IMR-90 (cell line): ENCODE measurements at regions not wholly inside any gene's neighbourhood (a gene's known extent, or its start where the extent isn't known, plus 50 kb on each side); places are given as distances from the start of the nearest gene placed in this dataset.

Source experiments
- ATAC-seq: fragments of 200-7000 bp; cut with Tn5 transposase; 2 replicates; pipeline ENCODE4 v1.9.1; 2020; ENCODE audit warnings: low read depth, mild to moderate bottlenecking, moderate library complexity
- BruUV-seq: library from RNA; stranded (reverse); fragments of 400-500 nt; replicated peaks from 2 replicates; lab custom pipeline; 2021; lab: Mats Ljungman, UMichigan
- CTCF ChIA-PET: fragments of 300-600 bp; formaldehyde crosslinking; extraction: SDS; loops from one replicate; lab custom pipeline; 2021; ENCODE audit warnings: antibody characterized with exemption; lab: Yijun Ruan, JAX
- POLR2A ChIA-PET: fragments of 300-600 bp; sonication (Branson Sonifier 250); formaldehyde crosslinking; loops from one replicate; lab custom pipeline; 2022; ENCODE audit warnings: antibody characterized with exemption; ENCODE audit not compliant: unreplicated experiment; lab: Charles Lee
- DNase-seq: peaks from one replicate; pipeline ENCODE4 v3.0.0; 2013
- H2AFZ ChIP-seq: replicated peaks from 2 replicates; pipeline ENCODE3; 2013; ENCODE audit warnings: low read length, mild to moderate bottlenecking; ENCODE audit not compliant: poor library complexity
- H2AK5ac ChIP-seq: 2 replicates; pipeline ENCODE4 v1.6.1; 2013; ENCODE audit warnings: low read depth, low read length, inconsistent platforms
- H2AK9ac ChIP-seq: replicated peaks from 2 replicates; pipeline ENCODE3; 2013; ENCODE audit warnings: mild to moderate bottlenecking, low read depth, low read length, moderate library complexity; ENCODE audit not compliant: poor library complexity
- H2BK120ac ChIP-seq: 2 replicates; pipeline ENCODE4 v1.6.1; 2013; ENCODE audit warnings: low read depth, low read length, inconsistent platforms
- H2BK15ac ChIP-seq: 3 replicates; pipeline ENCODE4 v1.6.1; 2013; ENCODE audit warnings: low read depth, low read length, inconsistent platforms
- H2BK20ac ChIP-seq: 2 replicates; pipeline ENCODE4 v1.6.1; 2013; ENCODE audit warnings: low read depth, mild to moderate bottlenecking, inconsistent platforms, low read length, moderate library complexity
- H2BK5ac ChIP-seq: 2 replicates; pipeline ENCODE4 v1.6.1; 2013; ENCODE audit warnings: mild to moderate bottlenecking, low read depth, low read length, inconsistent platforms; ENCODE audit not compliant: poor library complexity, severe bottlenecking
- H3K14ac ChIP-seq: replicated peaks from 2 replicates; pipeline ENCODE4 v1.6.1; 2013; ENCODE audit warnings: low read depth, low read length, inconsistent platforms
- H3K18ac ChIP-seq: 2 replicates; pipeline ENCODE4 v1.6.1; 2013; ENCODE audit warnings: low read depth, low read length, control low read depth
- H3K23ac ChIP-seq: 2 replicates; pipeline ENCODE4 v1.6.1; 2013; ENCODE audit warnings: low read depth, low read length, inconsistent platforms
- H3K27ac ChIP-seq: 2 replicates; pipeline ENCODE4 v1.5.1; 2013; ENCODE audit warnings: mild to moderate bottlenecking, control low read depth, low read length; ENCODE audit not compliant: insufficient read depth
- H3K27me3 ChIP-seq: 2 replicates; pipeline ENCODE4 v1.6.1; 2013; ENCODE audit warnings: low read length; ENCODE audit not compliant: control insufficient read depth, insufficient read depth
- H3K36me3 ChIP-seq: 2 replicates; pipeline ENCODE4 v1.6.1; 2013; ENCODE audit warnings: low read length, mixed read lengths; ENCODE audit not compliant: control insufficient read depth, insufficient read depth
- H3K4ac ChIP-seq: 2 replicates; pipeline ENCODE4 v1.6.1; 2013; ENCODE audit warnings: low read depth, low read length, inconsistent platforms
- H3K4me1 ChIP-seq: 2 replicates; pipeline ENCODE4 v1.6.1; 2013; ENCODE audit warnings: low read length, mixed read lengths; ENCODE audit not compliant: control insufficient read depth, insufficient read depth
- H3K4me2 ChIP-seq: 2 replicates; pipeline ENCODE4 v1.6.1; 2013; ENCODE audit warnings: low read depth, mild to moderate bottlenecking, control low read depth, low read length, moderate library complexity
- H3K4me3 ChIP-seq: 2 replicates; pipeline ENCODE4 v1.5.1; 2013; ENCODE audit warnings: low read depth, mild to moderate bottlenecking, control low read depth, low read length, moderate library complexity; ENCODE audit not compliant: insufficient read depth
- H3K56ac ChIP-seq: 2 replicates; pipeline ENCODE4 v1.6.1; 2013; ENCODE audit warnings: low read length, inconsistent platforms; ENCODE audit not compliant: insufficient read depth; ENCODE audit errors: extremely low read depth
- H3K79me1 ChIP-seq, 2 experiments: 2 replicates each; pipeline ENCODE4 v1.6.1; 2013; ENCODE audit warnings: low read length in 2 of 2, inconsistent platforms in 1 of 2, low read depth in 1 of 2
- H3K9ac ChIP-seq: 2 replicates; pipeline ENCODE4 v1.6.1; 2013; ENCODE audit warnings: low read depth, low read length, control low read depth
- H3K9me1 ChIP-seq: 2 replicates; pipeline ENCODE4 v1.6.1; 2013; ENCODE audit warnings: low read length, inconsistent platforms; ENCODE audit not compliant: insufficient read depth
- H3K9me3 ChIP-seq: 2 replicates; pipeline ENCODE4 v1.6.1; 2013; ENCODE audit warnings: low read length; ENCODE audit not compliant: control insufficient read depth, insufficient read depth
- H4K20me1 ChIP-seq: 2 replicates; pipeline ENCODE4 v1.6.1; 2013; ENCODE audit warnings: low read length, inconsistent platforms; ENCODE audit not compliant: insufficient read depth
- H4K5ac ChIP-seq: 2 replicates; pipeline ENCODE4 v1.6.1; 2013; ENCODE audit warnings: mild to moderate bottlenecking, low read depth, low read length, control low read depth
- H4K8ac ChIP-seq, 2 experiments: 2 replicates each; pipeline ENCODE4 v1.6.1; 2013; ENCODE audit warnings: low read depth in 2 of 2, low read length in 2 of 2, control low read depth in 1 of 2, inconsistent platforms in 1 of 2
- H4K91ac ChIP-seq: 2 replicates; pipeline ENCODE4 v1.6.1; 2013; ENCODE audit warnings: low read depth, low read length, inconsistent platforms; ENCODE audit not compliant: insufficient read depth
- ELK1 ChIP-seq: fragments of 150-350 bp; IDR thresholded peaks from 2 replicates; pipeline ENCODE4 v1.6.1; 2016; ENCODE audit warnings: low read depth, mild to moderate bottlenecking, low read length, moderate library complexity, borderline replicate concordance
- WGBS, 2 experiments: methylation state at CpG; one replicate each; pipeline versions ENCODE4 v1.1.5 to v1.1.7; 2013; ENCODE audit warnings: missing lambda C conversion rate in 2 of 2; ENCODE audit not compliant: insufficient read length in 1 of 2; ENCODE audit errors: extremely low coverage in 2 of 2; 5-methylcytosine and 5-hydroxymethylcytosine counted together
- dilution Hi-C: fragments of 300-500 bp; cut with HindIII; formaldehyde crosslinking; loops from one replicate; pipeline ENCODE4 v1.14.3; 2018; ENCODE audit warnings: low sequenced_read_pairs; ENCODE audit not compliant: unreplicated experiment
- in situ Hi-C: fragments of 300-500 bp; cut with MboI; formaldehyde crosslinking; loops from 3 replicates; pipeline ENCODE4 v1.14.3; 2019; ENCODE audit warnings: low sequenced_read_pairs, inconsistent platforms, mixed read lengths
- intact Hi-C: fragments of 100-400 bp; cut with micrococcal nuclease; formaldehyde crosslinking; loops from 2 replicates; pipeline ENCODE4 v1.10.0; 2022

- Histone ChIP-seq H3K56ac (no peak overlapping the region), H3K4me3 (no peak overlapping the region), H3K14ac (no peak overlapping the region), H2AFZ (no peak overlapping the region), H3K27ac (no peak overlapping the region), H3K23ac (no peak overlapping the region), H3K9me3 (no peaks in the 10 kb centered on the region), H3K79me1 (no peaks in the 10 kb centered on the region), H3K9me1 (no peaks in the 10 kb centered on the region), H3K4ac (no peak overlapping the region), H2AK9ac (no peak overlapping the region), H3K9ac (no peak overlapping the region), H4K91ac (no peak overlapping the region), H4K5ac (no peak overlapping the region), H3K27me3 (no peaks in the 10 kb centered on the region), H4K8ac (no peak overlapping the region), H3K4me2 (no peak overlapping the region), H3K4me1 (no peaks in the 10 kb centered on the region), H2BK120ac (no peak overlapping the region), H2BK20ac (no peak overlapping the region), H3K36me3 (no peaks in the 10 kb centered on the region), H2BK15ac (no peak overlapping the region), H2AK5ac (no peak overlapping the region), H3K18ac (no peak overlapping the region), H4K20me1 (no peaks in the 10 kb centered on the region), H2BK5ac (no peak overlapping the region)
- BruUV-seq: no TSS peak
- ChIA-PET POLR2A (no interaction called here), CTCF (no interaction called here)
- DNase-seq: no peak
- no peak for ATAC-seq
- TF ChIP-seq ELK1: no peak
- intact Hi-C loops: no loop called here
- dilution Hi-C loops: no loop called here
- in situ Hi-C loops: no loop called here
- WGBS, 2 experiments: no CpG with 5 or more reads among the region's 3 CpGs
Measured at GRCh38 chr18:33873112-33873511, 295.1 kb downstream of the ASXL3 start.
